ACC112 (cell line): ENCODE measurements at regions not wholly inside any gene's neighbourhood (a gene's known extent, or its start where the extent isn't known, plus 50 kb on each side); places are given as distances from the start of the nearest gene placed in this dataset.

Source experiments
- H2AFZ ChIP-seq: fragments of 200-600 bp; sonication (generic); one replicate; pipeline ENCODE4 v1.6.0; 2017; ENCODE audit warnings: antibody characterized with exemption, low read length; ENCODE audit not compliant: unreplicated experiment
- H3K27ac ChIP-seq: fragments of 200-600 bp; sonication (generic); 2 replicates; pipeline ENCODE4 v1.5.1; 2014; ENCODE audit warnings: low read depth, mild to moderate bottlenecking, antibody characterized with exemption, low read length, moderate library complexity
- H3K27me3 ChIP-seq: fragments of 200-600 bp; sonication (generic); 2 replicates; pipeline ENCODE4 v1.6.1; 2014; ENCODE audit warnings: mild to moderate bottlenecking, antibody characterized with exemption, low read length, moderate library complexity, mixed read lengths; ENCODE audit not compliant: insufficient read depth
- H3K36me3 ChIP-seq: fragments of 200-600 bp; sonication (generic); 2 replicates; pipeline ENCODE4 v1.6.1; 2016; ENCODE audit warnings: mild to moderate bottlenecking, antibody characterized with exemption, low read length, moderate library complexity, mixed read lengths; ENCODE audit not compliant: insufficient read depth
- H3K4me1 ChIP-seq: fragments of 200-600 bp; sonication (generic); one replicate; pipeline ENCODE4 v1.6.1; 2016; ENCODE audit warnings: low read length, mixed read lengths; ENCODE audit not compliant: insufficient read depth, unreplicated experiment, control insufficient read depth
- H3K4me3 ChIP-seq: fragments of 200-600 bp; sonication (generic); 2 replicates; pipeline ENCODE4 v1.5.1; 2014; ENCODE audit warnings: mild to moderate bottlenecking, low read depth, low read length
- H3K79me2 ChIP-seq: fragments of 200-600 bp; sonication (generic); one replicate; pipeline ENCODE4 v1.6.0; 2016; ENCODE audit warnings: low read length; ENCODE audit not compliant: control insufficient read depth, unreplicated experiment, insufficient read depth

- Histone ChIP-seq H3K36me3 (no peaks in the 10 kb centered on the region), H3K4me1 (no peaks in the 10 kb centered on the region), H3K27ac (no peak overlapping the region), H3K4me3 (no peak overlapping the region), H3K27me3 (no peaks in the 10 kb centered on the region), H3K79me2 (no peaks in the 10 kb centered on the region), H2AFZ (no peak overlapping the region)
Measured at GRCh38 chr10:2083591-2083990, 346.3 kb upstream of the ADARB2 start.

- Histone ChIP-seq H3K27ac (no peak overlapping the region), H3K36me3 (no peaks in the 10 kb centered on the region), H2AFZ (no peak overlapping the region), H3K79me2 (no peaks in the 10 kb centered on the region), H3K4me1 (no peaks in the 10 kb centered on the region), H3K27me3 (no peaks in the 10 kb centered on the region), H3K4me3 (no peak overlapping the region)
Measured at GRCh38 chr10:2081501-2081900, 344.2 kb upstream of the ADARB2 start.

GRCh38 chr10:2079603-2080078, 342.3 kb upstream of the ADARB2 start:
- no peaks in the 10 kb centered on the region for H3K36me3 ChIP-seq
- H3K27me3 ChIP-seq = no peaks in the 10 kb centered on the region
- H3K4me3 ChIP-seq = no peak overlapping the region
- no peak overlapping the region for H2AFZ ChIP-seq
- no peak overlapping the region for H3K27ac ChIP-seq
- H3K79me2 ChIP-seq = no peaks in the 10 kb centered on the region
- H3K4me1 ChIP-seq = no peaks in the 10 kb centered on the region

GRCh38 chr10:2077231-2077630, 339.9 kb upstream of the ADARB2 start:
- H3K36me3 ChIP-seq = no peaks in the 10 kb centered on the region
- H3K4me1 ChIP-seq = no peaks in the 10 kb centered on the region
- H3K4me3 ChIP-seq = no peak overlapping the region
- H3K79me2 ChIP-seq = no peaks in the 10 kb centered on the region
- H3K27me3 ChIP-seq = no peaks in the 10 kb centered on the region
- H2AFZ ChIP-seq = no peak overlapping the region
- H3K27ac ChIP-seq = no peak overlapping the region

GRCh38 chr10:2076528-2076927, 339.2 kb upstream of the ADARB2 start:
- no peaks in the 10 kb centered on the region for H3K79me2 ChIP-seq
- H3K4me1 ChIP-seq = no peaks in the 10 kb centered on the region
- no peaks in the 10 kb centered on the region for H3K36me3 ChIP-seq

GRCh38 chr10:2067015-2067414, 329.7 kb upstream of the ADARB2 start:
- Histone ChIP-seq H3K79me2 (no peaks in the 10 kb centered on the region), H3K4me1 (no peaks in the 10 kb centered on the region), H3K27ac (no peak overlapping the region), H3K36me3 (no peaks in the 10 kb centered on the region), H3K4me3 (no peak overlapping the region), H2AFZ (no peak overlapping the region), H3K27me3 (no peaks in the 10 kb centered on the region)

More at GRCh38 chr10:2076528-2076927, 339.2 kb upstream of the ADARB2 start:
- H2AFZ ChIP-seq = no peak overlapping the region
- no peak overlapping the region for H3K4me3 ChIP-seq
- no peaks in the 10 kb centered on the region for H3K27me3 ChIP-seq
- no peak overlapping the region for H3K27ac ChIP-seq

GRCh38 chr10:2054728-2055127, 317.4 kb upstream of the ADARB2 start:
- Histone ChIP-seq H3K79me2 (no peaks in the 10 kb centered on the region), H3K4me1 (no peaks in the 10 kb centered on the region), H3K4me3 (no peak overlapping the region), H2AFZ (no peak overlapping the region), H3K27ac (no peak overlapping the region), H3K36me3 (no peaks in the 10 kb centered on the region), H3K27me3 (no peaks in the 10 kb centered on the region)

GRCh38 chr10:2053805-2054204, 316.5 kb upstream of the ADARB2 start:
- H3K27ac ChIP-seq = no peak overlapping the region
- no peaks in the 10 kb centered on the region for H3K27me3 ChIP-seq
- H3K4me1 ChIP-seq = no peaks in the 10 kb centered on the region
- no peak overlapping the region for H2AFZ ChIP-seq
- H3K4me3 ChIP-seq = no peak overlapping the region
- H3K36me3 ChIP-seq = no peaks in the 10 kb centered on the region
- no peaks in the 10 kb centered on the region for H3K79me2 ChIP-seq

- no peaks in the 10 kb centered on the region for H3K79me2 ChIP-seq
- no peaks in the 10 kb centered on the region for H3K36me3 ChIP-seq
- no peaks in the 10 kb centered on the region for H3K4me1 ChIP-seq
- no peak overlapping the region for H2AFZ ChIP-seq
- no peak overlapping the region for H3K27ac ChIP-seq
- H3K27me3 ChIP-seq = no peaks in the 10 kb centered on the region
- no peak overlapping the region for H3K4me3 ChIP-seq
Measured at GRCh38 chr10:2051108-2051507, 313.8 kb upstream of the ADARB2 start.

GRCh38 chr10:2049560-2049959, 312.2 kb upstream of the ADARB2 start:
- H2AFZ ChIP-seq = no peak overlapping the region
- H3K36me3 ChIP-seq = no peaks in the 10 kb centered on the region
- H3K4me1 ChIP-seq = no peaks in the 10 kb centered on the region
- H3K27ac ChIP-seq = no peak overlapping the region
- no peaks in the 10 kb centered on the region for H3K79me2 ChIP-seq
- H3K27me3 ChIP-seq = no peaks in the 10 kb centered on the region
- no peak overlapping the region for H3K4me3 ChIP-seq

GRCh38 chr10:2048337-2048973, 311.1 kb upstream of the ADARB2 start:
- no peaks in the 10 kb centered on the region for H3K4me1 ChIP-seq
- no peaks in the 10 kb centered on the region for H3K27me3 ChIP-seq

More at GRCh38 chr10:2048337-2048973, 311.1 kb upstream of the ADARB2 start:
- Histone ChIP-seq H2AFZ (no peak overlapping the region), H3K79me2 (no peaks in the 10 kb centered on the region), H3K27ac (no peak overlapping the region), H3K36me3 (no peaks in the 10 kb centered on the region), H3K4me3 (no peak overlapping the region)
